ENCODE measurements at regions not wholly inside any gene's neighbourhood (a gene's known extent, or its start where the extent isn't known, plus 50 kb on each side); places are given as distances from the start of the nearest gene placed in this dataset.

GRCh38 chr3:70824773-70825172, 512.3 kb upstream of the MDFIC2 start:
- peak; percentile 75 for DNase-seq (ENCODE audit: low read depth)

GRCh38 chr3:70824078-70824477, 511.6 kb upstream of the MDFIC2 start:
- H3K4me3 ChIP-seq (ENCODE audit: low read length), result no peak overlapping the region
- no peak for TF ChIP-seq CTCF (conservative IDR thresholded peaks at IDR 0.05; ENCODE audit: low read depth, low read length)
- DNase-seq (ENCODE audit: low read depth), result peak; percentile 84

More at GRCh38 chr3:70824773-70825172, 512.3 kb upstream of the MDFIC2 start:
- no peak overlapping the region for H3K4me3 ChIP-seq (ENCODE audit: low read length)
- TF ChIP-seq CTCF (conservative IDR thresholded peaks at IDR 0.05; ENCODE audit: low read depth, low read length), result no peak

GRCh38 chr3:70823622-70824021, 511.2 kb upstream of the MDFIC2 start:
- DNase-seq (ENCODE audit: low read depth), result no peak
- no peak for TF ChIP-seq CTCF (conservative IDR thresholded peaks at IDR 0.05; ENCODE audit: low read depth, low read length)

GRCh38 chr3:70822669-70823068, 510.2 kb upstream of the MDFIC2 start:
- no peak overlapping the region for H3K4me3 ChIP-seq (ENCODE audit: low read length)
- peak; percentile 52 for DNase-seq (ENCODE audit: low read depth)
- no peak for TF ChIP-seq CTCF (conservative IDR thresholded peaks at IDR 0.05; ENCODE audit: low read depth, low read length)

More at GRCh38 chr3:70823622-70824021, 511.2 kb upstream of the MDFIC2 start:
- no peak overlapping the region for H3K4me3 ChIP-seq (ENCODE audit: low read length)

GRCh38 chr3:70821602-70822001, 509.2 kb upstream of the MDFIC2 start:
- DNase-seq (ENCODE audit: low read depth), result no peak
- no peak for TF ChIP-seq CTCF (conservative IDR thresholded peaks at IDR 0.05; ENCODE audit: low read depth, low read length)
- no peak overlapping the region for H3K4me3 ChIP-seq (ENCODE audit: low read length)

GRCh38 chr3:70820397-70820796, 508.0 kb upstream of the MDFIC2 start:
- no peak for DNase-seq (ENCODE audit: low read depth)
- no peak for TF ChIP-seq CTCF (conservative IDR thresholded peaks at IDR 0.05; ENCODE audit: low read depth, low read length)
- no peak overlapping the region for H3K4me3 ChIP-seq (ENCODE audit: low read length)

- H3K4me3 ChIP-seq (ENCODE audit: low read length), result no peak overlapping the region
- no peak for DNase-seq (ENCODE audit: low read depth)
- TF ChIP-seq CTCF (conservative IDR thresholded peaks at IDR 0.05; ENCODE audit: low read depth, low read length), result no peak
These were observed 505.7 kb upstream of the MDFIC2 start for GRCh38 chr3:70818145-70818544.
